OCI-LY3 (cell line): ENCODE measurements at regions not wholly inside any gene's neighbourhood (a gene's known extent, or its start where the extent isn't known, plus 50 kb on each side); places are given as distances from the start of the nearest gene placed in this dataset.

Experiments
- CTCF ChIP-seq: fragments of 200-600, 300-600 bp; sonication (generic); IDR thresholded peaks from 2 replicates; pipeline ENCODE4 v1.5.1; 2014; ENCODE audit warnings: antibody characterized with exemption, low read length, low read depth
- EZH2phosphoT487 ChIP-seq: fragments of 200-600 bp; shearing (Covaris generic); IDR thresholded peaks from 2 replicates; pipeline ENCODE4 v1.6.1; 2018; ENCODE audit warnings: antibody characterized with exemption, mixed run types, low read depth

- TF ChIP-seq CTCF (no peak), EZH2phosphoT487 (no peak)
Observed at GRCh38 chr7:109950821-109951564, 1139.9 kb upstream of the LRRN3 start.
